Lung microvascular endothelial cell (primary cell): ENCODE measurements at regions not wholly inside any gene's neighbourhood (a gene's known extent, or its start where the extent isn't known, plus 50 kb on each side); places are given as distances from the start of the nearest gene placed in this dataset.

ENCODE experiments used
- DNase-seq, 2 donors: peaks; one replicate each; pipeline versions ENCODE4 v3.0.0 to v3.0.0-alpha.2; 2010; ENCODE audit warnings: low read depth in 2 of 2

DNA sequence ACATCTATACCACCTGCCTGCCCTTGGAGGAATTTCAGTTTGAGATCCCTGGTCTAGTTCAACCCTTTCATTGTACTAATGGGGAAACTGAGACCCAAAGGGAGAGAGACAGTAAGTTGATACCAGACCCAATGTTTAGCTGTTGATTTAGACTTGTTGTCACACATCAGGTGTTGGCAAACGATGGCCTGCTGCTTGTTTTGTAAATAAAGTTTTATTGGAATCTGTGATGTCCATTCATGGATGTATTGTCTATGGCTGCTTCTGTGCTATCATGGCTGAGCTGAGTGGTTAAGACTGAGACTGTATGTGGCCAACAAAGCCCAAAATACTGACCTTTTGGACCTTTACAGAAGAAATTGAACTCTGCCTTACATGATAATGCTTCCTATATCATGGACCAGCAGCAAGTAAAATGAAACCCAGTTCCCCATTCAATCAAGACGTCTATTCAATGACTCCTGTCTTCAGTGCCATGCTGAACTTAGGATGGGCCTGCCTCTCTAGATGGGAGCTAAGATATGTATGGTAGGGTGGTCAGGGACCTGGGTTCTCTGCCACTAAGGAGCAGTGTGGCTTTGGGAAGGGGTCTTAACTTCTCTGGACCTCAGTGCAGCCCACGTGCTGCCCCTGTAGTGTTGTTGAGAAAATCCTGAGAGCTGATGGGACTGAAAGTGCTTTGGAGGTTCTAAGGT lies 111.0 kb downstream of the IRX5 start:
- DNase-seq: no peak

DNA sequence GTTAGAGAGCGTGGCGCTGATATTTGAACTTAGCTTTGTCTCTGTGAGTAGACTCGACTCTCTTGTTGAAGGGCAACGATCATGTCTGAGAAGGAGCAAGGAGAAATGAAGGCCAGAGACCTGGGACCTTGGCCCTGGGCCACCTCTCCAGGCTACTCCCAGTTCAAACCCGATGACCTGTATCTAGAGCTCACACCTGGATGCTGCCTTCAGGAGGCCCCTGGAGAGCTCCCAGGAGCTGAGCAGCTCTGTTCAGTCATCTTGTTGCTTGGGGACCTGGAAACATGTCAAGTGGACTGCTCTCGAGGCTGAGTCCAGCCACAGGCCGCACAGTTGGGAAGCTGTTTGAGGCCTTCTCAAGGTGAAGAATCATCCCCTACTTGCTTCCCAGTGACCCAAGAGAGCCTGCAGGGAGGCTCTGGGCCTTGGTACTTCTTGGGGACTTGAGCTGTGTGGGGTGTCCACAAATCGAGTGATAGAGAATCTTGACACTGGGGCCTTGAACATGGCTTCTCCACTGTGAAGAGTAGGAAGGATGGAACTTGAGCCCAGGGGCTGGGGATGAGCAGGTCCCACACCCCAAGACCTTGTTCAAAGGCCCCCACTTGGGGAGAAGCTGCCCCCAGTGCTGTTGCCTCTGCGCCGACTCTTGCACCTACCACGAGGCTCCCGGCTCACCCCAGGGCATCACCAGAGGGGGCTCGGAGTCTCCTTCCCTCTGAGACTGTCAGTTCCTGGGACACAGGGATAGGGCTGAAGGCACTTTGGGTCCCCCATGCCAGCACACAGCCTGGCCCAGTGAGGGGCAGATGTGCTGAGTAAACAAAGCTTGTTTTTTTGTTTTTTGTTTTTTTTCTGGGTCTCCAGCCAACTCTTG lies 112.1 kb downstream of the IRX5 start:
- DNase-seq: no peak

DNA sequence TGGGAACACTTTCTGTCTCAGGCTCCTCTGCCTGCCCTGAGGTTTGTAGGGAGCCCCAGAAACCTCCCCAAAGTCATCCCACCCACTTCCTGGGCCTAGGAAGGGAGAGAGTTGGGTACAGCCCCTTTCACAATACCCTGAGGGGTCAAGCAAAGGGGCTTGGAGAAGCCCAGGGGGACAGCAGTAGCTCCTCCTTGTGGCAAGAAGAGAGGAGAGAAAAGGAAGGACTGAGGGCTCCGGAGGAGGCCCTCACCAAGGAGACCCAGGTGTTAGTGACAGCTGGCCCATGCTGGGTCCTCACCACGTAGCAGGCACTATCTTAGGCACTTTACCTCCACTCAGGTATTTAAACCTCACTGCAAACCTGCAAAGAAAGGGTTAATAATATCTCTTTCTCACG lies 112.8 kb downstream of the IRX5 start:
- no peak for DNase-seq

DNA sequence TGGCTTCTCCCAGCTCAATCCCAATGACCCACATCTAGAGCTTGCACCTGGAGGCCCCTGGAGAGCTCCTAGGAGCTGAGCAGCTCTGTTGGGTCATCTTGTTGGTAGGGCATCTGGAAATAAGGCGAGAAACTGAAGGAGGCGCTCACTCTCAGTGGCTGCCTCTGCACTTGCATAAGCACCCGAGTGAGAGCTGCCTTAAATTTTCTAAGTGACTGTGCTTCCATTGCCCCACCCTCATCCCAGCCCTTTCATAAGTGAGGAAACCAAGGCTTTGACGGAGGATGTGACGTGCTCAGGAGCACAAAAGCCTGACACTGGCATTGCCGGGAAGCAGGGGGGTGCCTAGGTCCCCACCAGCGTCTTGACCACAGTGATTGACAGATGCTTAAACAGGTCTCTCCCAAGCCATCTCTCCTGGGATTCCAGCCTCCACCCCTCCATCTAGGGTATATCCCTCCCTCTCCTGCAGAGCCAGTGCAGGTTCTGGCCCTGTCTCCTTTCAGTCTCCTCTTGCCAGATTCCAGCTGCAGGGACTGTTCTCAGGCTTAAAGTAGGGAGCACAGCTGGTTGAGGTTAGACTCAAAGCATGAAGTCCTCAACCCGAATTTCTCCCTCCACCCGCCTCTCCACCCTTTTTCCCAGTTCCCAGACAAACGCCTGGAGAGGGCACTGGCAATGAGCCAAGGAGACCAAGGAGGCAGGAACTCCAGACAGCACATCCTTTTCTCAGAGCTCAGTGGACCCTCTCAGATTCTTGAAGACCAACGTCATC lies 113.7 kb downstream of the IRX5 start:
- no peak for DNase-seq

DNA sequence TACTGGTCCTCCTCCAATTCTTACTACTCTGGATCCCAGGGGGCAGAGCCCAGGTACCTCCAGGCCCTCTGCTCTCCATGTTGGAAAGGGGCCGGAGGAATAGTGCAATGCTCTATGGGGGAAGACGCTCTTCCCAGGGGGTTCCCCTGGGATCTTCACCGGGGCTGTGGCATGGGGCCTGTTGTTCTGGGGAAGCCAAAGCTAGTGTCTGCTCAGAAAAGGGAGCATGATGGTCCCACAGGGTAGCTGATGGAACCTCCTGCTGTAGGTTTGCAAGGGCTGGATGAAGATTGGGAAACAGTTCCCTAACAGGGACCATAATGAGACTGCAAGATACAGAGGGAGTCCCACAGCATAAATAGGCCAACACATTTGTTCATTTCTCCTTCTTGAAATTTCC lies 114.7 kb downstream of the IRX5 start:
- DNase-seq: no peak

DNA sequence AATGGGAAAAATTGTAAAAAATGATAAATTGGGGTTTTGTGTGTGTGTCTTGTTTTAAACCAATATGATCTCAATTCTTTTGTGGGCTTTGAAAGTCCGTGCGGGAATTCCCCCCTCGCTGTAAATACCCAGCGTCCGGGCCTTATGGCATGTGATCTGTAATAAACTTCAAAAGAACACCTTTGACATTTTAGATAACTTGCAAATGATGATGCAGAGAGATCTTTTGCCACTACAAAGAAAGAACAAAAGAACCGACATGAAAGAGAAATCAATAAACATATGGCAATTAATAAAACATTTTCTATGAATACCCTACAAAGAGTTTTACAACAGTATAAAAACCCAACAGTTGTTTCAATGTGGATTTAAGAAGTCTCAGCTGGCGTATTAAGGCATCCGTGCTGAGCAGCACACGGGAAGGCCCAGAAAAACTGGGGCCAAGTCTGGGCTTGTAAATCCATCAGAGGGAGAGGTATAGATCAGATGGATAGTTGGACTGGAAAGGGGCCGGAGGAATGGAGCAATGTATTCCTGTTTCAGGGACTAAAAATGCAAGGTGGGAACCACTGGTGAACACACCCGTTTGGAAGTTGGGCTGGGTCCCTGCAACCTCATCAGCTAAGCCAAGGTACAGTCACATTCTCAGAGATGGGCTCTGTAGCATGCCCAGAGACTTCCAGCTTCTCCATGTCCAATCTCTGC lies 115.2 kb downstream of the IRX5 start:
- no peak for DNase-seq

DNA sequence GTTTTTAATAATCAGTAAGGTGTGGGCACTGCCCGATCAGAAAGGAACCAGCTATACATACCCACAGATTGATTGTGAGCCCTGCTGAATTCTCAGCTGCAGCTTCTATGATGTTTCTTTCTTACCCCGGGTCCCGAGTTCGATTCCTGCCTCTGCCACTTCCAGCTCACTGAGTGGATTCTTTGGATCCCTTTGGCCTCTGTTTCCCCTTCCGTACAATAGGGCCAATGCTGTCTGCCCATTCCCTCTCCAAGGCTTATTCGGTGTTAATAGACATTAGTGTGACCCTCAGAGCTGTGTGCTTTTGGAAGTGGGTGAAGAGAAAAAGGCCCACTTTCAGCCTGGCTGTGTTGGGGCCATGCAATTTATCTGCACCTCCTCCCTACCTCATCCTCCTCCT lies 115.8 kb downstream of the IRX5 start:
- DNase-seq: no peak

DNA sequence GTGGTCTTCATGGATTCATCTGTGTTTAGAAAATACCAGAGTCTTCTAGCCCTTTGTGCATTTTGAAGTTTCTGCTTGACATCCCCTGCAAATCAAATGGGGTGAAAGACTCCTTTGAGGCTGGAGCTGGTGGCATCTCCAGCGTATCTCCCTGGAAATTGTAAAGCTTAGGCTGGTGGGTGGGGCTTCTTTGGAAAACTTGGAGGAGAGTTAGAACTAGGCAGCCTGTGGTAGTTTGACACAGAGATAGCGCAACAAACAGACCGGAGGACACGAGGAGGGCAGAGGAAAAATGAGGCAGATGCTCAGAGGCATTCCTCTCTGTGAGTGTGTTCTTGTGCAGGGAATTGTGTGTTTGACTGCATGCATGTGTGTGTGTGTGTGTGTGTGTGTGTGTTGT lies 116.3 kb downstream of the IRX5 start:
- no peak for DNase-seq

DNA sequence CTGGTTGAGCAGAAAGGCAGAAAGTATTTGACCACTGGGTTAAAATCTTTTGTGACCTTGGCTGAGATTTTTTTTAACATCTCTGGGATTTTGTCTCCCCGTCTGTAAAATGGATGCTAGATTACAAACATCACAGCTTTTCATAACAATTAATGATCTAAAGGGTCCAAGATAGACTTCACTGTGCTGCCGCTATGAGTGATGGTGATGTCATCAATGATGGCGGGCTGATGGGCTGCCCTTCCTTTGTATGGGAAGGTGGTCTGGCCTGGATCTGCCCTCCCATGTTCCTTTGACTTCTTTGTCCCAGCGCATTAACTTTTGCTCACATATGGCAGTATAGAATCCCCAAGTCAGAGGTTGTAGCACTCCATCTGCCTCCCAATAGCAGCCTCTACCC lies 116.7 kb downstream of the IRX5 start:
- DNase-seq: no peak

DNA sequence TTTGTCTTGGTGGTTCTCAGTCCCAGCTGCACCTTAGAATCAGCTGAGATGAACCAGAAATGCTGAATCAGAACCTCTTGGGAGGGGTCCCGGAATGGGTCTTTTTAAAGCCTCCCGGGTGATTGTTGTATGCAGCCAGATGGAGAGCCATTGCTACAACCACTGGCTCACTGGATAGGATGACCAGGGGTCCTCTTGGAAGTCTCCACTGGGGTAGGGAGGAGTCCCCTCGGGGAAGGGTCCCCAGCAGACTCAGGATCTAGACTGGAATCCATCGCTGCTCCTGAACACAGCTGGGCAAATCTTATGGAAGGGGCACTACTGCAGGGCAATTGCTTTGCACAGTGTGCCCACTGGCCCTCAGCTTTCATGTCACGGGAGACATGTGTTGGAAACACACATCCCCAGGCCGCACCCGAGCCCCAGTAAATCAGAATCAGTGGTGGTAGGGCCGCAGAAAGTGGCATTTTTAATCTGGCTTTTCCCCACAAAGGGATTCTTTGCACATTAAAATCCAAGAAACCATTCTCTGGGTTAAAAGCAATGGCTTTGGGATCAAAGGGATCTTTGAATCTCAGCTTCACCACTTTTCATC lies 117.3 kb downstream of the IRX5 start:
- DNase-seq: no peak

DNA sequence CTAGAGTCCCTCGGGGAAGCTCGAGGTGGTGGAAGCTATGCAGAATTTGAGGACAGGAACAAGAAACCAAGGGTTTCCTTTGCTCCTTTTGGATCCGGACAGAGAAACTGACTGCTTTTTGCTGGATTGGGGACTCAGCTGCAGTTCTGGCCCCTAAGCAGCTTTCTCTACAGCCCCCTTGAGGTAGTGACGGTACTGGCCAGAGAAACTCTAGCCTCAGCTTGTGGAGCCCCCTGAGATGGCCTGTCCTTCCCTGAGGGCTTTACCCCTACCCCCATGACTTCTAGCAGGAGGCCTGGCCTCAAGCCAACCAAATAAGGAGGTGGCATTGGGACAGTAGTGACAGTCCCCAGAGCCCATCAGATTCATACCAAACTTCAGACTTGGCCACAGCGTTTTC lies 118.1 kb downstream of the IRX5 start:
- no peak for DNase-seq

DNA sequence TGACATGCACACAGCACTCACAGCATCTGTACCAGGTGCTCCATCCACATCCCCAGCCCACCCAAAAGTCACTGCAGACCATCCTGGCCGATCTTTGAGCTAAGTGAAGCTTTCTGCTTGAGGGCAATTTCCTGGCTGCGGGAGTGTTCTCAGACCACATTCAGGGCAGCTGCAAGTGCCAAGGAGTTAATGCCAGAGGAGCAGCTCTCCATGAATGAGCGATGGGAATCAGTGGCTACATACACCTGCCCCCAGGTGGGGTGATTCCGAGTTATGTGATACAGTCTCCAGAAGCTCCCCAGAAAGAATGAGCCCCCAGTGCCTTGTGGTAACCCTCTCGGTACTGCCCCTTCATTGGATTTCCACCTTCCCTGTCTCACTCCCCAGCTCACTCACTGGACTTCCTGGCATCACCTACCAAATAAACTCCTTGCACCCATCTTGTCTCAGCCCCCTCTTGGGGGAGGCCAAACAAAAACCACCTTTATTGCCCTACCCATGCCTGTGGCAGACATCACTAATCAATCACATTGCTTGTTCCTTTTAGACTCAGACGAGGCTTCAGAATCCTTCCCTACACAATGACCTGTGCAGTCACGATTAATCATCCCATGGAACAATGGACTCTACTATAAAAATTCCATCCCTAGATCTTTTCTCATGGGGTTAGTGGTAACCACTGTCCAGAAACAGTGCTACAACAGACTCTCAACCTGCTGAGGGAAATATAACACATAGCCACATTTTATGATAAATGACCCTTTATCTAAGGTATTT lies 121.1 kb downstream of the IRX5 start:
- no peak for DNase-seq

DNA sequence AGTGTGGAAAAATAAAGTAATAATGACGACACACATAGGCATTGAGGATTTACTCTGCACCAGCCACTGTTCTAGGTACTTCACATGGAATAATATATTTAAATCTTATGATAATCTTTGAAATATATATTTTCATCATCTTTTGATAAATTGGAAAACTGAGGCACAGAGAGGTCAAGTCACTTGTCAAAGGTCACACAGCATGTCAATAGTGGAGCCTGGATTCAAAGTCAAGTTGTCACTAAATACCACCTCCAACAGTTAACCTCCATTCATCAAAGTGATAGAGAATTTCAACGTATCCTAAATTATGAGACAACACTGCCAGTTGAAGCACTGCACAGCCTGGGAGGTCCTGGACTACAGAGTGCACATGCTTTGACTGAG lies 121.7 kb downstream of the IRX5 start:
- DNase-seq: no peak

DNA sequence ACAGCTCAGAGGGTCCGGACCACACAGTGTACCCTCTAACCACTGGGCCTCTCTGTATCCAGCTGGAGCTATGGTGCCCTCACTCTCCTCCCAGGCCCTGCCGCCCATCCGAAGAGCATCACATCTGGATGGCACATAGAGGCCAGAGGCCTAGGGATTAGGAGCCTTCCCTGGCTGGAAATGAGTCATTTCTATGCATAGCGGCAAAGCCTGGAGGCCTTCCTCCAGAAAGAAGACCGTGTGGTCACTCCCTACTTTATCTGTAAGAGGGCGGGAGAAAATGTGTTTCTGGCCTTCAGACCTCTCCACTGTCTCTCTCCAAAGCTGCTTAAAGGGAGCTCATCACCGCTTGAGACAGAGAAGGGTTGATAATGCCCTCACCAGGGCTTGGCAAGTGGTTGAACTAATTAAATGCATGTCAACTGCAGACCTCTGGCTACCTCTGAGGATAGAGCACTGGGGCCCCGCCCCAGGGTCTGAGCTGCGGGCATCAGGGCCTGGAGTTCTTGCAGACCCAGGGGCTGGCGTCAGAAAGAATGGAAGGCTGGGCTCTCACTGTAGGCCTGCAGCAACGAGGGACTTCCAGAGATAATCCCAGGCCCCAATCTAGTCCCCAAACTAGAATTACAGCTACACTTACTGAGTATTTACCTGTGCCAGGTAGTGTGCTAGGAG lies 122.2 kb downstream of the IRX5 start:
- DNase-seq: no peak

DNA sequence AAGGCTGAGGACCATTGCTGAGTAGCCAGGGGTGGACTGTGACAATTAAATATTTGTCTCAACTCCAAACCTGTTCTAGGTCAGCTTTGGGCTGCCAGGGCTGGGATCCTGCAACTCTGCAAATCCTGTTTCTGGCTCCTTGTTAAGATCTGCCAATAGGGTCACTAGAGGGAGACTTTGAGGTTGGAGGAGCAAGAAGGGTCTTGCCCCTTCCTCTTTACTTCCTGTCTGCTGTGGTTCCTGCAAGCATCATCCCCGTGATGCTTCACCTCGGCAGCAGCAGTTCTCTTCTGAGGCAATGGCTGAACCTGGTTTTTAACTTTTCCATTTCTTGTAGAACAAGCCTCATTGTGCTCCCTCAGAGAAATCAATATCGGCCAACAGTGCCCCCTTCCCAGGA lies 124.6 kb downstream of the IRX5 start:
- no peak for DNase-seq

DNA sequence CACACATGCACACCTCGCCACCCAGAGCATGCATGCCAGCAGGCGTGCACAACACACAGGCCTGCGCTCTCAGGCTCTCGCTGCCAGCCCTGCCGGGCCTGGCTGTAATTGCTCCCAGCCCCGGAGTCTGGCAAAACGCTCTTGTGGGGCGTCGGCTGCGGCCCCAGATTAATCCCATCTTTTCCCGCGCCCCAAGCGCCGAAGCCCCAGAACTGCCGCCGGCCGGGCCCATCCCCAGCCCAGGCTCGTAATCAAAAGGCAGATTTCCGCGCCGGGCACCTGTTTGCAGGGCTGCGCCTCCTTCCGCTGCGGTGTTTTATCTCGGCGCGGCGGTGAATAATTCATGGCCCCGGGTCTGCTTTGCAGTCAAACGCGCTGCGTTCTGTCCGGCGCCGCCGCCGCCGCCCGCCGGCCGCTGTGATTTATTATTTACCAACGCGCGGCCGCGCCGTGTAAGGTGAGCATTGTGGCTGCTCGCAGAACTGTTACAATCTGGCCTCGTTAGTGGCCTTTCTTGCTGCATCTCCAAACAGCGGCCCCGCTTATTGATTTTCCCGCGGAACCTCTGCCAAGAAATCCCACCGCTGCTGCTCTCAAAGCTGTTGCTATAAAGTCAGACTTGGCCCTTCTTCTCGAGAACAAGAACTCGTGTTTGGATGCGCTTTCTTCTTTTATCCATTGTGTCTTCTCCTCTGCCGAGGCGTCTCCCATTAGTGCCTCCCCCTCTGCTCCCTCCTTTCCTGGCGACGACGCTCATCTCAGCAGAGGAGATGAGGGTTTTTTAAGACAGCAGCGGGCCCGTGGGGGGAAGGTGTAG lies 126.1 kb downstream of the IRX5 start:
- peak in 1 of 2 donors; percentile 6 for DNase-seq

DNA sequence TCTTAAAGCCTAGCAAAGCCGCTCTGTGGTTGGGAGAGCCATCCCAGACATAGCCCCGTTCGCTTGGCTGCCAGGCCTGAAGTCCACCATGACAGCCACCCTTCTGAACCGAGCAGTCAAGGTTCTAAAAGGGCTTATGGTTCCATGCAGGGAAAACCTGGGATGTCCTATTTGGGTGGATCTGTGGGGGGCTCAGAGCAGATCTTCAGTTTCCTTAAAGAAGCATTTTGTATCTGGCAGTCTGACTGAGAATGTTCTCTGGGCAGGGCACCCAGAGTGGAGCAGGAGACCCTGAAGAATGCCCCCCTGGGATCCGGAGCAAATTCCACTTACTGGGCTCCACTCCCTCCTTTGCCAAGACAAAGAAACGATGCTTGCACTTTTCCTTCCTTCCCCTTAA lies 127.2 kb downstream of the IRX5 start:
- DNase-seq: no peak

DNA sequence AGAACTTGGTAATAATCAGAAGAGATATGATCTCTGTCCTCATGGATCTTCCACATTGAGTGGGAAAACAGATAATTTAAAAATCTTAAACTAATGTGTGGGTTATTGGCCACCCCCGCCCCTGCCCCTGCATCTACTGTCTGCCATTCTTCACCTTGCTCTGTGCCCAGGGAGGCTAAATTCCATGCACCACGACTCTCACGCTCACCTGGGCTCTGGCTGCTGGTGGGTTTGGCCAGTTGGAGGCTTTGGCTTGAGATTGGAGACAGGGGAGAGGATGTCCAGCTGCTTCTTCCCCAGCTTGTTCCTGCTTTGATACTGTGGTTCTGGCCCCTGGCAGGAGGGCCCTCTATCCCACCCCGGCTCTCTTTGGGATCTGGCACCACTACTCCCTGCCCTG lies 127.9 kb downstream of the IRX5 start:
- no peak for DNase-seq

DNA sequence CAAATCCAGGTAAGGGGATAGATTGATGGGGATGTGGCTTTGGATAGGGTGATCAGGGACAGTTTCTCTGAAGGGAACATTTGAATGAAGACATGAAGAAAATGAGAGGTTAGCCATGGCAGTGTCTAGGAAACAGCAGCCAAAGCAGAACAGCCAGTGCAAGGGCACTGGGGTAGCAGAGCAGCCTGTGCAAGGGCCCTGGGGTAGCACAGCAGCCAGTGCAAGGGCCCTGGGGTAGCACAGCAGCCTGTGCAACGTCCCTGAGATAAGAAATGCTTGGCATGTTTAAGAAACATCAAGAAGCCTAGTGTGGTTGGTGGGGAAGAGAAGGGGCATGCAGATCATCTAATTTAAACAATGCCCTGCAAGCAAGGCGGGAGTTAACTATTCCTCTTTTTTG lies 128.5 kb downstream of the IRX5 start:
- DNase-seq: no peak
